Mucosa of rectum (tissue), 2 donors: ENCODE measurements at regions not wholly inside any gene's neighbourhood (a gene's known extent, or its start where the extent isn't known, plus 50 kb on each side); places are given as distances from the start of the nearest gene placed in this dataset.

Experiments used
- H3K27ac ChIP-seq, 2 donors: one replicate each; pipeline ENCODE4 v1.7.0; 2013; ENCODE audit warnings: inconsistent platforms in 2 of 2, low read depth in 2 of 2, low read length in 2 of 2
- H3K27me3 ChIP-seq, 2 donors: one replicate each; pipeline ENCODE4 v1.7.0; 2013; ENCODE audit warnings: low read length in 2 of 2; ENCODE audit not compliant: control insufficient read depth in 2 of 2, insufficient read depth in 2 of 2
- H3K36me3 ChIP-seq, 2 donors: one replicate each; pipeline ENCODE4 v1.7.0; 2013; ENCODE audit warnings: low read length in 2 of 2; ENCODE audit not compliant: control insufficient read depth in 2 of 2, insufficient read depth in 2 of 2
- H3K4me1 ChIP-seq, 2 donors: one replicate each; pipeline ENCODE4 v1.7.0; 2013; ENCODE audit warnings: low read length in 2 of 2, mild to moderate bottlenecking in 1 of 2; ENCODE audit not compliant: control insufficient read depth in 2 of 2, insufficient read depth in 2 of 2
- H3K4me3 ChIP-seq, 2 donors: one replicate each; pipeline ENCODE4 v1.7.0; 2013; ENCODE audit warnings: low read length in 2 of 2
- H3K9ac ChIP-seq, 2 donors: one replicate each; pipeline ENCODE4 v1.7.0; 2013; ENCODE audit warnings: low read length in 2 of 2, low read depth in 1 of 2, mild to moderate bottlenecking in 1 of 2
- H3K9me3 ChIP-seq, 2 donors: one replicate each; pipeline ENCODE4 v1.7.0; 2013; ENCODE audit warnings: low read length in 2 of 2; ENCODE audit not compliant: control insufficient read depth in 2 of 2
- donor health status: healthy.
- donor health status: Normal muscosa, but diverticular disease.

DNA sequence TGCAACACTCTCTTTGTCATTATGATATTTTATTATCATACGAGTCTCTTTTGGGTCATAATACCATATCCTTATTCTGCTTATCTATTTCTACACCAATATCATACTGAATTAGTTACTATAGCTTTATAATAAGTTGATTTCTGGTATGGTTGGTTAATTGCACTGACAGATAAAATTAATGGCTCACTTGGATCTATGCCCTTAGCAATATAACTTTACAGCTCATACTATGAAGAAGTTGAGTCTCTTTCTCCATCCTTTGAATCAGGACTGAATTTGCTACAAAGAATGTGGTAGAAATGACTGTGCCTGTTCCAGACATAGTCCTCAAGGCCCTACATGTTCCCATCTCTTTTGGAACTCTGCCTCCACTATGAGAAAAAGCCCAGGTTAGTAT lies 139.7 kb upstream of the DYRK2 start:
- Histone ChIP-seq H3K27me3 (no peaks in the 10 kb centered on the region), H3K27ac (no peak overlapping the region), H3K9ac (no peak overlapping the region), H3K9me3 (no peaks in the 10 kb centered on the region), H3K36me3 (no peaks in the 10 kb centered on the region), H3K4me1 (no peaks in the 10 kb centered on the region), H3K4me3 (no peak overlapping the region)

DNA sequence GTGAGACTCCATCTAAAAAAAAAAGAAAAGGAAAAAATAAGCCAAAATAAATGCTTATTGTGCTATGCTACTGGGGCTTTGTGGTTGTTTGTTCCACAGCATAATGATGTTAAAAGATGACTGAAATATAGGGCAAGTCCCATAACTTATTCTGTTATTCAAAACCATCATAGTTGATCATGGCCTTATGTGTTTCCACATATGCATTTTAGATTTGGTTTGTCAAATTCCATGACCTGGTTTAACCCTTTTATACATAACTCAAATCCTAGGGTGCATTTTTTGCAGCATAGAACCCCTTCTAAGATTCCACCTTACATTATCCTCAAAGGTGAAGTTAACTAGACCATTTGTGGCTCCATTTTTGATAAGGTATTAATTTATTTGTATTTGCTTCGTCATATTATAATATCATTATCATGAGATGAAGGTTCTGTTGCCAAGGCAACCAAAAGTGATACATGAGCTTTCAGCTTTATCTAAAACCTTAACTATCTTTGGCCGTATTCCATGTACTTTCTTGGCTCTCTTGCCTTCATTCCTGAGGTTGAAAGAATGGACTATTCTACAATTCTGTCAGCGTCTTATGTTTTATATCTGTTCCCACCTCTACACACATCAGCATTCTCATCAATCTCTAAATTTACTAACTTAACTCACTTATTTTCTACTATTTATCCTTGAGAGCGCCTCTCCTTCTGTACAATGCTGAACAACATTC lies 138.7 kb upstream of the DYRK2 start:
- no peak overlapping the region for H3K27ac ChIP-seq
- H3K27me3 ChIP-seq: no peaks in the 10 kb centered on the region
- H3K9ac ChIP-seq: no peak overlapping the region
- no peaks in the 10 kb centered on the region for H3K36me3 ChIP-seq
- peaks cover 0 to under 1% of the 10 kb centered on the region in 2 donors for H3K4me1 ChIP-seq
- H3K4me3 ChIP-seq: no peak overlapping the region
- no peaks in the 10 kb centered on the region for H3K9me3 ChIP-seq

DNA sequence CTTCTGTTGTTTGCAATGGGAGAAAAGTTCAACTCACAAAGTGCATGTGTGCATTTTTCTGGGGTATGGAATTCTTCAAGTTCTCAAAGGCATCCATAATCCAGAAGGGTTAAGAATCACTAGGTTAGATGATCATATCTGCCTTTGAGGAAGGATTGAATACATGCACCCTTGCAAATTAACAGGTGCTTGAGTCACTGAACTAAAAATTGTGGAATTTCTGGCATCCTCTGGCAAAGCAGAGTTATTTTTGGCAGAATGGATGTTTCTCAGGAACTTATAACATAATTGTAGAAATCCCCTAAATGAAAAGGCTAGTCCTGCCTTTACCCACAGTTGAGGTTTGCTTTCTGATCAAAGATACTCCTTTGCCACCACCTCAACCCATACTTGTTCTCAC lies 136.5 kb upstream of the DYRK2 start:
- no peak overlapping the region for H3K4me3 ChIP-seq
- no peaks in the 10 kb centered on the region for H3K36me3 ChIP-seq
- no peaks in the 10 kb centered on the region for H3K27me3 ChIP-seq
- no peak overlapping the region for H3K27ac ChIP-seq
- peaks cover 9% of the 10 kb centered on the region in 2 donors for H3K4me1 ChIP-seq
- no peak overlapping the region for H3K9ac ChIP-seq
- H3K9me3 ChIP-seq: no peaks in the 10 kb centered on the region

DNA sequence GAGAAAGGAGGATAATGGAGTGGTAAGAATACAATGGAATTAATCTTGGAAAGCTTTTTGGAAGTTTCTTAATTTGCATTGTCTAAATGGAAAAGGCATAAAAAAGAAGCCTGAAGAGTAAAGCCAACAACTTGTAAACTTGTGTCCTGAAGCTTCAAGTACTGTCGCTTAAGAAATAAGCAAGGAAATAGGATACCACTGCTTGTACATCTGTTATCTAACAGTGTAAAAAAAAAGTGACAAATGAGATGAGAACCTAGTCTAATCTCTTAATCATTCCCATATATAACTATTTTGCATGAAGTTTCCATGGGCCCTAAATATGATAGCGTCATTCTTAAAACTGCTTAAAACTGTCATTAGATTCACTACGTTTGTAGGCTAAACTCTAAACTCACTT lies 134.0 kb upstream of the DYRK2 start:
- H3K36me3 ChIP-seq: no peaks in the 10 kb centered on the region
- H3K4me3 ChIP-seq: no peak overlapping the region
- H3K27ac ChIP-seq: no peak overlapping the region
- H3K9me3 ChIP-seq: no peaks in the 10 kb centered on the region
- H3K9ac ChIP-seq: no peak overlapping the region
- no peaks in the 10 kb centered on the region for H3K27me3 ChIP-seq
- H3K4me1 ChIP-seq: peaks cover 9 to 12% of the 10 kb centered on the region in 2 donors

DNA sequence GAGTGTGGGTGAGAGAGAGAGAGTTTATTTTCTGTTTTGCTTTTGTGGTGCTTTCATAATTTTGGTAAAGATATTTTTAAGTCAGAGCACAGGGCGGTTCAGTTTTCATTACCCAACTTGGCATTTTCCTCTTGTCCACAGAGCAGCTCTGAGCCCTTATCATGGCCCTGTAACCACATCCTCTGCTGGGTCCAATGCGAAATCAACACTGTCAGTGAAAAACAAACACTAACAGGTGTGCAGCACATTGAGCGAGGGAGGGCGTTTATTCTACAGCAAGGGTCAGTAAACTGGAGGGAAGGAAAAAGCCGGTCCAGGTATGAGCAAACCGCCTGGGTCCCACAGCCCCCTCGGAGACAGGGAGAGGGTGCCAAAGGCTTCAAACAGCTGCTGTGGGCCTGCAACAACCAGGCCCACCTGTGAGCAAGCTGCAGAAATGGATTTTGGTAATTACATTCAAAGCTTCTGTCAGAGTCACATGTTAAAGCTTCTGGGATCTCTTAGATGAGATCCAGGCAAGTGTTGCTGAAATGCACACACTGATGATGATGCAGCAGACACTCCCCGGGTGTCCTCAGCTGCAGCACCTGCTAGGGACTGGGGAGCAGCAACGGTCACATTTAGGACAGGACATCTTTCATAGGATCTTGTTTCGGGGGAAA lies 132.7 kb upstream of the DYRK2 start:
- Histone ChIP-seq H3K27ac (peak overlapping the region; percentile 54 to 58), H3K4me3 (peak overlapping the region in 1 of 2 donors; percentile 42), H3K9me3 (no peaks in the 10 kb centered on the region), H3K9ac (no peak overlapping the region), H3K36me3 (no peaks in the 10 kb centered on the region), H3K4me1 (peaks cover 9 to 12% of the 10 kb centered on the region in 2 donors), H3K27me3 (no peaks in the 10 kb centered on the region)

DNA sequence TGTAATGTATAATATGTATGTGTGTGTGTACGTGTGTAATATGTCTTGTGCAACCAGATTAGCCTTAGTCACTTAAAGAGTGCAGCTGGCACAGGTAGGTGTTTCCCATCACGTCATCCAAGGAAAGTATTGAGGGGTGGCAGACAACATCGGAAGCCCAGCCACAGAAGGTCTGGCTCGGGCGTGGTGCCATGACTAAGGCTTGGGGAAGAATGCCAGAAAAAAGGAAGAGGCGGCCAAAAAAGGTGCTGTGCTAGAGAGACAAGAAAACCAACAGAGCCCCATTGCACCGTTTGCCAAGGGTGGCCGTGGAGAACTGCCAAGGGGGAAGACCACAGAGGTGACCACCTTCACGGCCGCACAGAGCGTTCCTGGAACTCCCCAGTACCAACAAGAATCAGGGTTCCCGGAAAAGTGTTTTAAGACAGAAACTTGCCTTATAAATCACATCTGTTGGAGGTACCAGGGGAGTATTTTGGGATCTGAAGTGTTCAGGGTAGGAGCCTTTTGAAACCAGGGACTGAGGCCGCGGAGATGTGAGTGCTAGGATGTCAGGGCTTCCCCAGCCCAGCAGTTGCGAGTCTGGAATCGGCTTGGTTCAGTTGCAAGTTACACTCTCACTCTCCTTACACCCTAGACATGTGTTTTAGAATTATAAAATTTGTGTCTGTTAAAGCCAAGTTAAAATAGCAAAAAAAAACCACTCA lies 131.2 kb upstream of the DYRK2 start:
- H3K9me3 ChIP-seq: no peaks in the 10 kb centered on the region
- H3K4me1 ChIP-seq: peaks cover 9 to 12% of the 10 kb centered on the region in 2 donors
- H3K36me3 ChIP-seq: no peaks in the 10 kb centered on the region
- no peak overlapping the region for H3K4me3 ChIP-seq
- H3K27me3 ChIP-seq: no peaks in the 10 kb centered on the region
- no peak overlapping the region for H3K27ac ChIP-seq
- no peak overlapping the region for H3K9ac ChIP-seq

DNA sequence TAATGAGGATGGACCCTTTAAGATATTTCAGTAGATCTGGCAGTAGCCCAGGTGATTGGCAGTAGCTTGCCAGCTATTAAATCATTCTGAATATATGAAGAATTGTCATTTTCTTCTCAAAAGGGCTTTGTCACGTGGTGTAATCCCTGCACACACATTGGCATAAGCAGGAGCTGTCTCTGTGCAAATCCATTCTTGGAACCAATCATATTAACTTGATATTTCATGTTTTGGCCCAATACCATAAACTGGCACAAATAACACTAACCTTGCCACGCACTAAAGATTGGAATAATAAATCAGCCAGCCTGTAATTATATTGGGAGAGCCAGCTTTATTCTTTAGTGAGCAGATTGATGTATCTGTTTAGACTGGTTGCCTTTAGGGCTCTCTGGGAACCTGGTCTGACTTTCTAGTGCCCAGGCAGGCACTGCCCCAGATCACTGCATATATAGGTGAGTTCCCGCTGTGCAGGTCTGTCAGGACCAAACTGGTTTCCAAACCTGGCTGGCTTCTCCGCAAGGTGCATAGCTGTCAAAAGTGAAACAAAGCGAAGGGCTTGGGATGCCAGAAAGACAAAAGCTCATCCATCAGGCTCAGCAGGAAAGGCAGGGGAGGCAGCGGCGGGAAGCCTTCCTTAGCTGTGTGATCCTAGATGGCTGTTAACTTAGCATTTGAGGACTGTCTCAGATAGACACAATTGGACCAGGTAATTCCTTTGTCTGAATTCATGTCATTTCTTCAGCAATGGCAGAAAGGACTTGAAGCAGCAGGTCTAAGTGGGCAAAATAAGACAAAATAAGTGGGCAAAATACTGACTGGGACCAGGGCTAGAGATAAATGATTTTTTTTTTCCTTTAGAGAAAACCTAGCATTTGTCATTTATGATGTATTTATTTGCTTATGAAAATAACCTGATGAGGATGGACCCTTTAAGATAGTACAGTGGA lies 128.8 kb upstream of the DYRK2 start:
- H3K27me3 ChIP-seq: no peaks in the 10 kb centered on the region
- H3K36me3 ChIP-seq: no peaks in the 10 kb centered on the region
- H3K4me3 ChIP-seq: no peak overlapping the region
- H3K9ac ChIP-seq: no peak overlapping the region
- no peak overlapping the region for H3K27ac ChIP-seq
- no peaks in the 10 kb centered on the region for H3K9me3 ChIP-seq
- peaks cover 9 to 12% of the 10 kb centered on the region in 2 donors for H3K4me1 ChIP-seq

DNA sequence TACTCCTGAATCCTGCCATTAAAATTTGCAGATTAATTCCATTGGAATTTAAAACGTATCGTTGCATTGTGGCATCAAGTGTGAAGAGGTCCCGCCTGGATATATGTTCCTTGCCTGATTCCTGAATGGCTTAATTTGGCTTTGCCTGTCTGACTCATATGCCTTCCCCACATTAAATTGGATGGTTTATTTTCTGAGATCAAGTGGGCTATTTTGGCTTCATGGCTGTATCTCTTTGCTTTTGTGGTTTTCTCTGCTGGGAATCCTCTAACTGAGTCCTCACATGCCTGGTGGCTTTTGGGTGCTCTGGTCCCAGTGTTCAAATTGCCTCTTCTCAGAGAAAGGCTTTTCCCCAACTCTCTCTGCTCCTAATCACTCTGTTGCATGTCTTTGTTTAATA lies 127.9 kb upstream of the DYRK2 start:
- peaks cover 3 to 5% of the 10 kb centered on the region in 2 donors for H3K4me1 ChIP-seq
- H3K9ac ChIP-seq: no peak overlapping the region
- H3K27me3 ChIP-seq: no peaks in the 10 kb centered on the region
- H3K4me3 ChIP-seq: no peak overlapping the region
- no peaks in the 10 kb centered on the region for H3K36me3 ChIP-seq
- H3K9me3 ChIP-seq: no peaks in the 10 kb centered on the region
- no peak overlapping the region for H3K27ac ChIP-seq

DNA sequence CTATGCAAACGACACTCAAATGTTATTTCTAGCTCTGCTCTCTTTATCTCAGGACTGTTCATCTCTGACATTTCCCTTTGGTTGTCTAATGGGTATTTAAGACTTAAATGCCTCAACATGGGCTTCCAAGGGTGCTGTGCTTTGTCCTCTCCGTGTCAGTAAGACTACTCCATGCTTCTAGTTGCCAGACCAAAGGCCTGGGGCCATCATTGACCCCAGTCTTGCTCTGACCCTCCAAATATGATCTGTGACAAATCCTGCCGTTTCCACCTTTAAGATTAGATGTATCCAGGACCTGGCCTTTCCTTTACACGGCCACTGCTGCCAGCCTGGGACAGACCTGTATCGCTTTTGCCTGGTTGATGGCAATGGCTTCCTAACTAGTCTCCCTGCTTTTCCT lies 126.3 kb upstream of the DYRK2 start:
- no peaks in the 10 kb centered on the region for H3K36me3 ChIP-seq
- H3K4me3 ChIP-seq: no peak overlapping the region
- no peak overlapping the region for H3K9ac ChIP-seq
- no peaks in the 10 kb centered on the region for H3K9me3 ChIP-seq
- no peaks in the 10 kb centered on the region for H3K27me3 ChIP-seq
- peaks cover 0 to 2% of the 10 kb centered on the region in 2 donors for H3K4me1 ChIP-seq
- H3K27ac ChIP-seq: no peak overlapping the region
